HL-60 (cell line): ENCODE measurements at regions not wholly inside any gene's neighbourhood (a gene's known extent, or its start where the extent isn't known, plus 50 kb on each side); places are given as distances from the start of the nearest gene placed in this dataset.

Experiments
- DNase-seq, 2 experiments: peaks; one replicate each; pipeline ENCODE4 v3.0.0-alpha.2; 2010 to 2020; ENCODE audit warnings: low read depth in 1 of 2, low spot score in 1 of 2
- H3K27ac ChIP-seq: fragments of 250-450 bp; sonication (Bioruptor Pico); replicated peaks from 2 replicates; pipeline ENCODE4 v1.5.1; 2020; ENCODE audit warnings: mild to moderate bottlenecking, moderate library complexity
- H3K27me3 ChIP-seq: fragments of 250-450 bp; sonication (Bioruptor Pico); 2 replicates; pipeline ENCODE4 v1.5.1; 2021; ENCODE audit warnings: mild to moderate bottlenecking, moderate library complexity; ENCODE audit not compliant: insufficient read depth, poor library complexity, severe bottlenecking
- H3K4me3 ChIP-seq: replicated peaks from 2 replicates; pipeline ENCODE4 v1.5.1; 2011; ENCODE audit warnings: mild to moderate bottlenecking, control low read depth, low read length; ENCODE audit not compliant: insufficient read depth
- CTCF ChIP-seq: IDR thresholded peaks from one replicate; pipeline ENCODE4 v1.5.1; 2011; ENCODE audit warnings: low read length, control low read depth, inconsistent platforms; ENCODE audit not compliant: insufficient read depth
- GABPA ChIP-seq: IDR thresholded peaks from 2 replicates; pipeline ENCODE4 v1.6.1; 2012; ENCODE audit warnings: low read depth
- POLR2AphosphoS5 ChIP-seq: IDR thresholded peaks from 2 replicates; pipeline ENCODE4 v1.6.1; 2012; ENCODE audit warnings: low read depth
- REST ChIP-seq: IDR thresholded peaks from 2 replicates; pipeline ENCODE4 v1.6.1; 2012; ENCODE audit warnings: low read depth; ENCODE audit not compliant: insufficient replicate concordance
- SPI1 ChIP-seq: IDR thresholded peaks from 2 replicates; pipeline ENCODE4 v1.6.1; 2012; ENCODE audit warnings: low read depth, mild to moderate bottlenecking, borderline replicate concordance

GRCh38 chr2:204298404-204298803 lies 246.9 kb upstream of the PARD3B start:
- no peaks in the 10 kb centered on the region for H3K27me3 ChIP-seq
- DNase-seq = no peak
- no peak overlapping the region for H3K4me3 ChIP-seq
- TF ChIP-seq SPI1 (no peak), CTCF (no peak), POLR2AphosphoS5 (no peak), GABPA (no peak), REST (no peak)
- H3K27ac ChIP-seq = no peak overlapping the region

GRCh38 chr2:204299766-204300165 lies 245.5 kb upstream of the PARD3B start:
- Histone ChIP-seq H3K27ac (no peak overlapping the region), H3K27me3 (no peaks in the 10 kb centered on the region), H3K4me3 (no peak overlapping the region)
- DNase-seq = no peak
- TF ChIP-seq GABPA = no peak
- no peak for TF ChIP-seq SPI1
- TF ChIP-seq CTCF = no peak

- H3K27me3 ChIP-seq = no peaks in the 10 kb centered on the region
- TF ChIP-seq REST (no peak), POLR2AphosphoS5 (no peak), SPI1 (no peak), CTCF (no peak), GABPA (no peak)
- no peak overlapping the region for H3K27ac ChIP-seq
- DNase-seq = no peak
- no peak overlapping the region for H3K4me3 ChIP-seq
These were observed 238.6 kb upstream of the PARD3B start for GRCh38 chr2:204306667-204307066.

- no peak for DNase-seq
- no peak overlapping the region for H3K27ac ChIP-seq
- TF ChIP-seq REST (no peak), POLR2AphosphoS5 (no peak), CTCF (no peak), SPI1 (no peak), GABPA (no peak)
- H3K27me3 ChIP-seq = no peaks in the 10 kb centered on the region
- no peak overlapping the region for H3K4me3 ChIP-seq
These were observed 233.2 kb upstream of the PARD3B start for GRCh38 chr2:204312105-204312504.
